GM19035 (cell line): ENCODE measurements at regions not wholly inside any gene's neighbourhood (a gene's known extent, or its start where the extent isn't known, plus 50 kb on each side); places are given as distances from the start of the nearest gene placed in this dataset.

Experiments used
- ATAC-seq: cut with Tn5 transposase; IDR thresholded peaks from one replicate; pipeline ENCODE4 v1.9.1; 2021; ENCODE audit not compliant: unreplicated experiment

GRCh38 chr4:123496421-123496820, 99.8 kb downstream of the SPRY1 start:
- ATAC-seq, result no peak

GRCh38 chr4:123497340-123497739, 100.7 kb downstream of the SPRY1 start:
- ATAC-seq, result no peak

- ATAC-seq, result no peak
Measured at GRCh38 chr4:123501733-123502132, 105.1 kb downstream of the SPRY1 start.

GRCh38 chr4:123503698-123504363, 107.2 kb downstream of the SPRY1 start:
- no peak for ATAC-seq

- peak; percentile 63 for ATAC-seq
Measured at GRCh38 chr4:123505095-123506010, 108.8 kb downstream of the SPRY1 start.

- ATAC-seq, result no peak
Measured at GRCh38 chr4:123506011-123506695, 109.6 kb downstream of the SPRY1 start.

- ATAC-seq, result no peak
Measured at GRCh38 chr4:123507376-123507775, 110.8 kb downstream of the SPRY1 start.

GRCh38 chr4:123510221-123510620, 113.6 kb downstream of the SPRY1 start:
- no peak for ATAC-seq

- ATAC-seq, result no peak
Measured at GRCh38 chr4:123510659-123511058, 114.1 kb downstream of the SPRY1 start.

GRCh38 chr4:123516576-123516975, 120.0 kb downstream of the SPRY1 start:
- no peak for ATAC-seq

GRCh38 chr4:123517176-123517575, 120.6 kb downstream of the SPRY1 start:
- ATAC-seq, result no peak

- ATAC-seq, result no peak
Measured at GRCh38 chr4:123517971-123518370, 121.4 kb downstream of the SPRY1 start.

- ATAC-seq, result no peak
Measured at GRCh38 chr4:123520325-123520724, 123.7 kb downstream of the SPRY1 start.

GRCh38 chr4:123522081-123522480, 125.5 kb downstream of the SPRY1 start:
- ATAC-seq, result no peak

- ATAC-seq, result no peak
Measured at GRCh38 chr4:123522646-123523045, 126.1 kb downstream of the SPRY1 start.

GRCh38 chr4:123524958-123525628, 128.5 kb downstream of the SPRY1 start:
- ATAC-seq, result no peak

- no peak for ATAC-seq
Measured at GRCh38 chr4:123526511-123526910, 129.9 kb downstream of the SPRY1 start.

- ATAC-seq, result no peak
Measured at GRCh38 chr4:123528501-123529277, 132.1 kb downstream of the SPRY1 start.

- no peak for ATAC-seq
Measured at GRCh38 chr4:123529278-123529568, 132.6 kb downstream of the SPRY1 start.

- ATAC-seq, result no peak
Measured at GRCh38 chr4:123530357-123530756, 133.8 kb downstream of the SPRY1 start.
